HG03354 (cell line): ENCODE measurements at regions not wholly inside any gene's neighbourhood (a gene's known extent, or its start where the extent isn't known, plus 50 kb on each side); places are given as distances from the start of the nearest gene placed in this dataset.

Experiments used
- ATAC-seq: cut with Tn5 transposase; IDR thresholded peaks from one replicate; pipeline ENCODE4 v1.9.1; 2021; ENCODE audit warnings: mild to moderate bottlenecking; ENCODE audit not compliant: unreplicated experiment, poor library complexity, severe bottlenecking

DNA sequence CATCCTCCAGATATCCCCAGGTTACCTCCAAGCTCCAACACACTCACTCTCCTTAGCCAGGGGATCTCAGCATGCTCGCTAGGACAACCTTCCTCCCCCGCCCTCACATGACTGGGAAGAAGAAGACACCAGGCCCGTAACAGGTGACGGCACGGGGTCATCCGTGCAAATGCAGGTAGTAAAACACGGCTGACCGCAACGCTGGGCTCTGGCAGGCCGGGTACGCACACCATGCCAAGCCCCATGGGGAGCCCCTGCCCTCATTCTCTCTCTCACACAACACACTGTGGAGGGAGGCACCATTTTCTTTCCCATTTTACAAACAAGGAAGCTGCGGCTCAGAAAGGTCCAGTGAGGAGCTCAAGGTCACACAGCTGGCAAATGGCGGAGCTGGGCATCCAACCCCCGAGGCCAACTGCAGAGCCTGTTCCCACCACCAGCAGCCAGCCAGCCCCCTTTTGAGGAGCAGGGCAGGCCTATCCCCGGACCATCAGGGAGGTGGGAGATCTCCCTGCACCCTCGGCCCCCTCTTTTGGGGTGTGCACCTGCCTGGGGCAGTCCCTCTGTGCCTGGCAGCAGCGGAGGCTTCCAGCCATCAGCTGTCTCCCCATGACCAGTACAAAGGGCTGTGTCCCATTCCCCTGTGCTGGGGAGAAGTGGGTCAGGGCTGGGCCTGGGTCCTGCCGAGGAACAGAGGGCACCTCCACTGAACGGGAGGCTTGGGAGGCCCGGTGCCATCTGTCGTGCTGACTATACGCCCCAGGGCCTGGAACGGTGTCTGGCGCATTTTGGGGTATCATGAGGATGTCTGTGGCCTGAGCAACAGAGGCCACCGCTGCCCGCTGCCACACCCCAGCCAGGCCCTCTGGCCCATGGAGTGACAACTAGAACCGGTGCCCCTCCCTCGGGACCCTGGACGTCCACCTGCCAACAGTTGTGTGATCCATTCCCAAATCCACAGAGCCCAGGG is 280.9 kb downstream of the CTTN start:
- ATAC-seq, result no peak

DNA sequence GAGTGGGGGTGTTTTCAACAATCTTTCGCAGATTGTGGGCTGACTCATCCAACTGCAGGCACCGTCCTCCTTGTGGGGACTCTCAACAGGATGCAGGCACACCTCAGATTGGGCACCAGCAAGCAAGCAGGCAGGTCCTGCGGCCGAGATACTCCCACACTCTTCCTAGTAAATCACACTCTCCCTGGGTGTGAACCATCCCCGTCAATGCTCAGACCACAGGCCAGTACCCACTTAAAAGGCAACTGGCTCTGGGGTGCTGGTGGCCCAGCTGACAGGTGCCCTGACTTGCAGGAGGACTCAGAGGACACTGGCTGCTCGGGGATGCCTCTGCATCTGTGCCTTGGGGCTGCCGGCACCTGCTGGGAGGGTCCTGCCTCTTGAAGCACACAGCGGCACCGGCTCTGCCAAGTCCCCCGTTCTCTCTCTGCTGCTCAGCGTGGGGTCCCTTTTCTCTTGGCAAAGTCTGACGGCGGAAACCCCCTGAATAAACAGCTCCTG is 282.5 kb downstream of the CTTN start:
- no peak for ATAC-seq

DNA sequence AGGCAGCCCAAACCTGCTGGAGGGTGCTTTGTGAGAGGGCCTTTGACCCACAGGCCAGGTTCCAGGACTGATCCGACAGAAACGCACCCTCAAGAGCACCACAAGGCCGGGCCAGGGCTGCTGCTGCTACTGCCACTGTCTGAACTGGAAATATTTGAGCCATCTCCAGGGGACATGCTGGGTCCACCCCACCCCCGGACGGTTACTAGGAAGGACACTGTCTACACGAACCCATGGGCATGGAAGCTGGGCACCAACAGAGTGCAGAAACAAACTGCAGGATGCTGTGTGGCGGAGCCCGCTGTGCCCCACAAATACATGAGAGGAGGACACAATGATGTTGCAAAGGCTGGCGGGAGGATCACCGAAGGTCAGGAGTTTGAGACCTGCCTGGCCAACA is 283.7 kb downstream of the CTTN start:
- ATAC-seq, result no peak

DNA sequence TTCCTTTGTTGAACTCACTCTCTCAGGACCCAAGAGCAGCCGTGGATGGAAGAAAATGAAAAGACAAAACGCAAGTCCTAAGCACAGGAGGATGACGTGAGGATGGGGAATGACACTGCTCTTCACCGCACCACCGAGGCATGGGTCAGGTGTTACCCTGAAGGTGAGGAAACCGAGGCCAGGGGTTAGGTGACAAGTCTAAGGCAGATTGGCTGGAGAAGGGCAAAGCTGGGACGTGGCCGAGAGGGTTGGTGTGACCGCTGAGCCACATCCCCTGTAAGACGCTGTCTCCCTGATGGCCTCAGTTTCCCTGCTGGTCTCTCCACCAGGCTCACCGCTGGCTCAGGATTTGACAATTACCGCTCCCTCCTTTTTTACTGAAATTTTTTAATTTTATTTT is 284.4 kb downstream of the CTTN start:
- ATAC-seq, result no peak

DNA sequence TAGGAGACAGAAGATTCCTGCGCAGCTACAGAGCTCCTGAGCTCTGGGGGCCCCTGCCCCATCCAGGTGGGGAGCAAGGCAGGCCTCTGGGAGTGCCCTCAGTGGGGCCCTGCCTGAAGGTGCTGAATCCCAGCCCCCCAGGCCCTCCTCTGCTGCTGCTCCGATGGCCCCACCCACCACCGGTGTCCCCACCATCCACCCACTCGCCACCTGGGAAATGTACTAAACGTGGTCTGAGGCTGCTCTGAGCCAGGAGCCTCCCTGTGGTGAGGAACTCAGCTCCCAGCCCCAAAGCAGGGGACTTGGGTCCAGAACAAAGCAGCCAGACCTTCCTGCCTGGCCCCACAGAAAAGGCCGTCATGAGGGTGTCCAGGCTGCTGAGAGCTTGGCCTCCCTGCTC is 289.4 kb downstream of the CTTN start:
- ATAC-seq, result no peak

DNA sequence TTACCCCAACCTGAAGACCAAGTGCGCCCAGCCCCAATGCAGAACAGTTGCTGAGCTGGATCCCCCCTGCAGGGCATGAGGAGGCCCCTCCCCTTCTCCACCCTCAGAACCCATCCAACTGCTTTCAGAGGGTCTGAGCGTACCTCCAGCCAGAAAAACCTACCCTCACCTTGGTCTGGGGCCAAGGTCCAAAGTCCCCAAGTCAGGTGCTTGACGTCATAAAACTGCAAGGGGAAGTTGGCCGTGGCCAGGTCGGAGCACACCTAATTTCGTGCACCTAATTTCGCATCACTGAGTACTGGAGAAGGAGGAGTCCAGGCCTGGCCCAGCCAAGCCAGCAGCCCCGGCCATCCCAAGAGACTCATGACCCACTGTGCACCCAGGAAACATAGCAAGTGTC is 289.8 kb downstream of the CTTN start:
- no peak for ATAC-seq

DNA sequence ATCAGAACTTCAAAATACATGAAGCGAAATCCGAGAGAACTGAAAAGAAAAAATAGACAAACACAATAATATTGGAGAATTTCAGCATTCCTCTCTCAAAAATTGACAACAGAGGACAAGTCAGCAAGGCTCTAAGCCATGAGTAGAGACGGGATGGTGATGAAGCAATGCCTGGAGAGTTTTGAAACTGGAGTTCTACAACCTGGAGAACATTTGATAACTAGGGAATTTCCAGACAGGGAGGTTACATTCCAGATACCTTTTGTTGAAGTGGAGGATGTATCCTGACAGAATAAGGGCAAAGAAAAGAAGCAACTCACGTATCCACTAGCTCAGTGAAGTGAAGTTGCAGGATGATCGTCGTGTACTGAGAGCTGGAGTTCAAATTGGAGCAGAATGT is 291.4 kb downstream of the CTTN start:
- no peak for ATAC-seq

DNA sequence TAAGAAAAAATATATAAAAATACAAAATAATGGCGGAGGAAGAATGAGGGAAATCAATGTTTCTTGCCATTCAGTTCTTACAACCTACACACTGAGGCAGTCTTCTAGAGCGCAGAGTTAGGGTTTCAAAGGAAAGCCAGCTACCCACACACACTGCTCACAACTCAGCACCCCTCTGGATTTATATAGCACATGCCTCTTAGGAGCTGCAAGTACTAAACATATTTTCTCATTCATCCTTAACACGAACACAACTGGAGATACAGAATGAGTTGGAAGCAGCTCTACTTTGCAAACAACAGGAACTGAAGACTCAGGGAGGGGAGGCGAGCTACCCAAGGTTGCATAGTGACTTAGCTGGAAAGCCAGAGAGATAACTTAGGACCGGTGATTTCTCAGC is 293.8 kb downstream of the CTTN start:
- no peak for ATAC-seq

DNA sequence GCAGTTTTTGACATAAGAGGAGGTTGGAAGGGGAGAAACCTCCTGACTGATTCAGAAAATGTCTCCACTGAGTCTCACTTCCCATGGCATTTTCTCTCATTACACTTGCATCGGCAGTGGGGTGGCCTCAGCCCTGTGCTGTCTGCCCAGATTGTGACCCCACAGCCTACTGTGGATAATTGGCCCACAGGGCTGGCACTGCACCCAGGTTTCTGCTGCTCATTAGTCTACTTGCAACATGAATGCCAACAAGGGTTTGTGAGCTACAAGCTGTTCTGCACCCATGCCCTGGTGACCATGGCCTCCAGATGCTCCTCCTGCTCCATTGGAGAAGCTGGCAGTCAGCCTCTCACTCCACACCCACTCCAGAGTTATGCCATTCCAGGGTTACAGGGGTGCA is 296.0 kb downstream of the CTTN start:
- ATAC-seq, result no peak

DNA sequence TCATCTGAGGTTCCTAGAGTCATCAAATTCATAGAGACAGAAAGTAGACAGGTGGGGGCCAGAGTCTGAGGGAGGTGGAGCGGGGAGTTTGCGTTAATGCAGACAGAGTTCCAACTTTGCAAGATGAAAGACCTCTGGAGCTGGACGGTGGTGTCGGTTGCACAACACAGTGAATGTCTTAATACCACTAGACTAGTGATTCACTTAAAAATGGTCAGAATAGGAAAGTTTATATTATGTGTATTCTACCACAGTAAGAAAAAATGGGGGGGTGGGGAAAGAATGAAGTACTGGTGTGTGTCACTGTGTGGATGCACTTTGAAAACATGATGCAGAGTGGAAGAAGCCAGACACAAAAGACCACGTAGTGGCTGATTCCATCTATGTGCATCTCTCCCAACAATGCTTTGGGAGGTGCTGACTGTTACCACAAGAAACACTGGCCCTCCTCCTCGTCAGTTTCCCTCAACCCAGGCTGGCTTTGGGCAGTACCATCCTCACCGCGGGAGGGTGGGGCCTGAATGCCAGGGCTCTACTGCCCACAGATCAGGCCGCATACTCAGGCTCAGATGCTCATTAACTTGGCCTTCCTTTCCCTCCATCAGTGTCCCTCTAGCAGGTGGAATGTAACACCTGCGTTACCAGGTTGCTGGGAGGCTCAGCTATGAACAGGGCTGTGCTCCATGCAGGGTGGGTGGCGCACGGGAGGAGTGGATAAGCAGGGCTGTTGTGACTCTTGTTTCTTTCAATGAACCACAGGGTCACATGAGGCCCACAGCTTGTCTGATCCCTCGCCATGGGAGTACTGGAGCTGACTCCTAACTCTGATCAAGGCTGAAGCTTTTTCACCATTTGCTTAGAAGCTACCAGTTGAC is 297.0 kb downstream of the CTTN start:
- no peak for ATAC-seq

DNA sequence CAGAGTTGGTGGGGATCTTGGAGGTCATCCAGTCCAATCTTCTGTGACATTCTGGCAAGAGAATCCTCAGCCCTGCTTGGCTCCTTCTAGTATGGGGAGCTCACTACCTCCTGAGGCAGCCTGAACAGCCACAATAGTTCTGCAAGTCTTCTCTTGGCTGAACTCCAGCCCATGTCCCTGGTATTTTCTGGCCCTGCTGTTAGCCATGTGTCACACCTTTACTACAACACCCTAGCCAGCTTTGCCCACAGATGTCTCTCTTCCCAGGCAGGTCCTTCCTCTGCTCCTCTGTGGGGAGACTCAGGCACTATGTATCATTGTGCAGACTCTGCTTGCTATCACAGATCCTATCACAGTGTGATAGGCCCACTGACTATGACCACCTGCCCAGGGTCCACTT is 297.7 kb downstream of the CTTN start:
- ATAC-seq, result no peak

DNA sequence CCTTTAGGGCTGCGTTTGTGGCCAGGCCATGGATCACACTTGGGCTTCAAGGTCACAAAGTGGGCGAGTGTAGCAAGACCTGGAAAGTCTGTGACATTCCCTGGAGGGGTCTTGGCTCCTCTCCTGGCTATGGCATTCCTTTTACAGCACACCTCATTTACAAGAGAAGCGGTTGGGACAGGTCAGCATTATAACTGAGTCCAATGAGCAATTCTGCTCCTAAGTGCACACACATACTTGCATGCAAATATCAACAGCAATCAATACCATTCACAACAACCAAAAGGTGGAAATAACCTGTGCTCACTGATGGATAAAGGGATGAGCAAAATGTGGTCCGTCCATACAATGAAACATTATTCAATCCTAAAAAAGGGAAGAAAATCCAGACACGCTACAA is 298.2 kb downstream of the CTTN start:
- ATAC-seq, result no peak

DNA sequence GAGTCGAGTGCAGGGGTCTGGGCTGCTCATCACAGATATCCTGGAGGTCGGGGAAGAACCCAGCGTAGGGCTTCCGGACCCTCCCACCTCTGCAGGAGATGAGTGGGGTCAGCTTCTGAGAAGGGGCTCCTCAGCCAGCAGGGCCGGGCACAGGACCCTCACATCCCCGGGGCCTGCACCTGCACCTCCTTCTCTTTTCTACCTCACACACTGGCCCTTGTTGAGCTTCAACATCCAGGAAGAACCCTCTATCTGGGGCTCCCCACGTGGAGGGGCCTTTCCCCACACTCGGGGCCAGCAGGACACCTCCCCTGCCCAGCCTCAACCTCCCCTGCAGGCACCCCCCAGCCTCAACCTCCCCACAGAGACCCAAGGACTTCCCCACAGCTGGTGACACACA is 299.4 kb downstream of the CTTN start:
- no peak for ATAC-seq

DNA sequence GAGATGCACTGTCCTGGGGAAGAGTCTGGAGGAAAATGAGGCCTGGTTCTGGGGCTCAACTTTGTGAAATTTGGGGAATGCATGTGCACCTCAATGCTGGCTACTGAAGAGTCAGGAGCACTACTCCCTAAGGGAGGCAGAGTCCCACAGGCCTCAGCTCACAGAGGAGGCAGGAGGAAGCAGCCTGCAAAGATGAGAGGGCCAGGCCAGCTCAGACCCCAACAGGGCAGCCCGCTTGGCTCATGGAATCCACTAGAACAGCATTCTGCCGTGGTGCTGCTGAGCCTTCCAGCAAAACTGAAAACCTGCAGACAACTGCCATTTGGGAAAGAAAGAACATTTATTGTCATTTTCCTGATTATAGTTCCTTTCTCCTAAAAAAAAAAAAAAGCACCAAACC is 300.5 kb downstream of the CTTN start:
- ATAC-seq, result no peak

DNA sequence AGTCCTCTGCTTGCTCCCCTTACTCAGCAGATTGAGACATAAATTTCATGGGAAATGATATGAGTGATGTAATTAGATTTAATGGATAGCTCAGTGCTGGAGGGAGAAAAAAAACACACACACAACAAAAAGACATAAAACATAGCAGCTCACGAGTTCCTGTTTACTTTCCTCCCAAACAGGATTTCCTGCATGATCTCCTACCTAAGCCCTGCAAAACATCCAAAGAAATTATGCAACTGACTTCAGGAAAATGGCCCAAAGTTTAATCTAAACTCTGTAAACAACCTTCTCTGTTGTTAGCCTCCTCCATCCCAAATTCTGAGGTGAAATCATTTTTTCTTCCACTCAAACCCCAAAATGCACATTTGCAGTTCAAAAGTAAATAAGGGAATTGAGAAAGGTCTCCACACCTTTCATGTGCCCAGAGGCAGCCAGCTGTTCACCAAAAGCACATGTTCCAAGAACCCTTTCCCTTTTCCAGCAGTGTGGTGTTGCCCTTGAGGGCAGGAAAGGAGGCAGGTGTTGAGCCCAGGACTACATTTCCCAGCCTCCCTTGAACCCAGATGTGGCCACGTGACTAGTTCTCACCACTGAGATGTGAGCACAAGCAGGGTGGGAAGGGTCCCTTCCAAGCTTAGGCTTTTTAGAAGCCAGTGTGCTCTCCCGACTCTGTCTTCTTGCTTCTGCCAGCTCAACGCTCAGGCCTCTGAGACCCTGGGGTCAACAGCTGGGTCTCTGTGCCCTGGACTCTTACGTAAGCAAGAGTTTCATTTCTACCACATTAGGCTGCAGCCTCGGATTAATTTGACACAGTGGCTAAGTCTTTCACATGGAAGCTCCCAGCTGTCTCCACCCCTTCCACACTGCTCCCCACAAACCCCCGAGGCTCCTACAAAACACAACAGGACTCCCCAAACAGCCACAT is 301.2 kb downstream of the CTTN start:
- no peak for ATAC-seq

DNA sequence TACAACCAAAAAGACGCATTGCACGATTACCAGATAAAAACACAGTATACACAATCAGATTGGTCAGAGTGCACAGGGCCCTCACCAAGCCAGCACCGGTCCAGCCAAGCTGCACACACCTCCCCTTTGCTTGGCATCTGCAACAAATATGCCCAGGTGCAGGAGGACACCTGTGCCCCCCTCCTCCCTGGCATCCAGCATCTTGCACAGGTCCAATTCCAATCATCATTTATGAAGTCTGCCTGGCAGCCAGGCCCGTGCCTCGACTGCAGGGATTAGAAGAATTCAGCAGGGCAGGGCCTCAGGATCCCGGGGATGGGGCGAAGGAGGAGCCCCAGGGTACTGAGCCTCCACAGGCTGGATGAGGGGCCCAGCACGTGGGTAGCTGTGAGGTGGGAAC is 302.1 kb downstream of the CTTN start:
- no peak for ATAC-seq

DNA sequence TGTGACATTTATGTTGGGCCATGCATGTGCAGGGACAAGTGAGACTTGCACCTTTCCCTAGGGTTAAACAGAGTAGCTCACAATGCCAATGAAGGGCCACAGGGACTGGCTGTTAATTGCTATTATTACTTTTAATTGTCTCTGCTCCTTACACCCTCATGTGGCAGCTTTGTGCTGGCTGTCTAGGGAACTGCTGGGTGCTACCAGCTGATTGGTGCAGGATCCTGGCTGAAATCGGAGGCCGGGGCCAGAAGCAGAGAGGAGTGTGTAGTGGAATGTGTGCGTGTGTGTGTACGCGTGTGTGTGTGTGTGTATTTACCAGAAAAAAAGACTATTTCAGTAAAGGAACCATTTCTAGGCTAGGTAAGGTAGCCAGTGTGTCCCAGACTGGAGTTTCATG is 302.5 kb downstream of the CTTN start:
- no peak for ATAC-seq

DNA sequence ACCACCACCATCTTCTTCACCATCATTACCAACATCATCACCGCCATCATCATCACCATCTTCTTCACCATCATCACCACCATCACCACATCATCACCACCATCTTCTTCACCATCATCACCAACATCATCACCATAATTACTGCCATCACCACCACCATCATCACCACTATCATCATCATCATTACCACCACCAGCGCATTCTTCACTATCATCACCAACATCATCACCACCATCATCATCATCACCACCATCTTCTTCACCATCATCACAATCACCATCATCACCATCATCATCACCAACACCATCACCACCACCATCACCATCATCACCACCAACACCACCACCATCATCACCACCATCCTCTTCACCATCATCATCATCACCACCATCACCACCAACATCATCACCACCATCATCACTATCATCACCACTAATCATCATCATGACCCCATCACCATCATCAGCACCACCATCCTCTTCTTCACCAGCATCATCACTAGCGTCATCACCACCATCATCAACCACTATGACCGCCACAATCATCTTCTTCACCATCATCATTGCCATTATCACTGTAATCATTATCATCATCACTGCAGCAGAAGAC is 303.8 kb downstream of the CTTN start:
- no peak for ATAC-seq
